ENCODE measurements at regions not wholly inside any gene's neighbourhood (a gene's known extent, or its start where the extent isn't known, plus 50 kb on each side); places are given as distances from the start of the nearest gene placed in this dataset.

DNA sequence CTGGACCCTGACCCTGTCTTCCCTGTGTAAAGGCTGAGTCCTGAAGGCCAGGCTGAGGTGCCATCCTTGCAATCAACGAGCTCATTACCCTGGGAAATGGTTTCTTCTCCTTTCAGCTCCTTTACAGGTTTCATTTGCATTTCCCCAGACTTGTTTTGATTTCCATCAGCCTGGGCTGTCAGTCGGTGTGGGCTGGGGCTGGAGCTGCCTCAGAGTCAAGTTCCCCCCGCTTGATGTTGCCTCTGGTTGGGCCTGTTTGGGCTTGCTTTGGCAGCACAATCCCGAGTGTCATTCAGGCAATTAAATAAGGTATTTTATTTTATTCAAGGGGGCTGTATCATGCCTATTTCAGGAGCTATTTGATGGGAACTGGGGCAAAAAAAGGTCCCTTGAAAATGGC, 424.9 kb downstream of the INSC start:
- no peak for DNase-seq (ENCODE audit: low read depth)

DNA sequence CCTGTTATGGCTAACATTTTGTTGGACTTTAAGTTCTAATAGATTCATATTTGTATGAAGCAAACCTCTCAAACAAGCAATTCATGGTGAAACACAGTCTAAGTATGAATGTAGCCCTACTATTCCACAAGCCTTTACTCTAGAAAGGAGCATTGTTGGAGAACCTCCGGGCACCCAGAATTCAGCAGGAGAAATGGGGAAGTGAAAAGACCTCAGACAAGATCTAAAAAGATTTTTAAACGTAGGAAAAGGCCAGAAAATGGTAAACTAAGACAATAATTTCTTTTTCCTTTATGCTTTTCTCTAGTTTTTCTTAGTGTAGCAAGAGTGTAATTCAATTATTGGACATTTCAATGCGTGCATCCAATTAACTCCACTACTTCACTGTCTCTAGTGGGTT, 426.4 kb downstream of the INSC start:
- no peak for DNase-seq (ENCODE audit: low read depth)

DNA sequence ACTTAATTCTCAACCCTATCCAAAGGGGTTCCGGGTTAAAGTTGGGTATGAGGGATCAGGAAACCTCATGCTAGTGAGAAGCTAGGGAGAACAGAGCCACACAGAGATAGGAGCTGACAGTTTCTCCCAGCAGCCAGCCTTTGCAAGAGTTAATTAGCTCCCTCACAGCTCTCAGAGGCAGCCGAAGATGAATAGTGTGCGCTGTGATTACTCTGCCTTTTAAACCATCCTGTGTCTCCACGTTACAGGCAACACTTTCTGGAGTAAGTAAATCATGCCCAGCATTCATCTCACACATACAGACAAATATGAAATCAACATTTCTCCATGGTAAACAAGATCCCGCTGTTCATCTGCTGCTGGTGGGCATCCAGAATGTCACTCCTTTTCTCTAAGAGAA, 429.6 kb downstream of the INSC start:
- no peak for DNase-seq (ENCODE audit: low read depth)

DNA sequence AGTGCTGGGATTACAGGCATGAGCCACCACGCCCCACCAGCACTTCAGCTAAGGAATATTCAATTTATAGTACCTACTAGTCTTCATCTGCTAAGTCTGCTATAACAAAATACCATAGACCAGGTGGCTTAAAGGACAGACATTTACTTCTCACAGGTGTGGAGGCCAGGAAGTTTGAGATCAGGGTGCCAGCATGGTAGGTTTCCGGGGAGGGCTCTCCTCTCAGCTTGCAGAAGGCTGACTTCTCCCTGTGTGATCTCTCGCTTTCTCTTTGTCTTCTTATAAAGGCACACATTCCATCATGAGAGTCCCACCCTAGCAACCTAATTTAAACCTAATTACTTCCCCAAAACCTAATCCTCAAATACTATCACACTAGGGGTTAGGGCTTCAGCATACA, 433.0 kb downstream of the INSC start:
- DNase-seq (ENCODE audit: low read depth) = no peak

DNA sequence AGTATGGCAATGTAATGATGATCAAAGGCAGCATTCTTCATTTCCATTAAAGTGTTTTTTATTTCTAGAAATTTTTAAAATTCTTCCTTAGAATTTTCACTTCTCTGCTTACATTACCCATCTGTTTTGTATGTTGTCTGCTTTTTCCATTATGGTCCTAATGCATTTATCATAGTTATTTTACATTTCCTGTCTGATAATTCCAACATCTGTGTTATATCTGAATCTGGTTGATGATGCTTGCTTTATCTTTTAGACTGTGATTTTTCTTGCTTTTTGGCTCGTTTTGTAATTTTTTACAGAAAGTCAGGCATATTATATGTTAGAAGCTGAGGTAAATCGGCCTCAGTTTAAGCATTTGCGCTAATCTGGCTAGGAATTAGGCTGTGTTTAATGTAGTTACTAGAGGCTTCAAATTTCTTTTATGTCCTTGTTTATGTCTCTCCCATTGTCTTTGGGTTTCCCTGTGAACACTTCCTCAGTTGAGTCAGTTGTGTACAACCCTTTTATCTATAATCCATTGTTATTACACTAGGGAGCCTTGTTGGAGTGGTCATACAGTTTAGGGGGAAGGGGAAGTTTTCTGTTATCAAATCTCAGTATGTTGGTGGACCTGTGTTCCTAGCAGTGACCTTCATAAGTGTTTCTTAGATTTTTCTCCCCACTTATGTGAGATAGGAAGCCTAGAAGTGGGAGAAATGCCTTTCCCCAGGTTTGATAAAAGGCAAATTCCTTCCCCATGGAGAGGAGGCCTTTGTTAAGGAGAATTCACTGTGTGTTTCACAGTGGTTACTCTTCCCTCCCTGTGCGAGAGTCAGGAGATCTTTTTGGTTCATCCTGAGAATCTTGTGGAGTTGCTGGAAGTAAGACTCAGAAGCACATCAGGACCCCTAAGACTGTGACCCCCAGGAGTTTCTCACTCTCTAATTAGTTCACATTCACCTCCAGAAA, 437.5 kb downstream of the INSC start:
- no peak for DNase-seq (ENCODE audit: low read depth)

DNA sequence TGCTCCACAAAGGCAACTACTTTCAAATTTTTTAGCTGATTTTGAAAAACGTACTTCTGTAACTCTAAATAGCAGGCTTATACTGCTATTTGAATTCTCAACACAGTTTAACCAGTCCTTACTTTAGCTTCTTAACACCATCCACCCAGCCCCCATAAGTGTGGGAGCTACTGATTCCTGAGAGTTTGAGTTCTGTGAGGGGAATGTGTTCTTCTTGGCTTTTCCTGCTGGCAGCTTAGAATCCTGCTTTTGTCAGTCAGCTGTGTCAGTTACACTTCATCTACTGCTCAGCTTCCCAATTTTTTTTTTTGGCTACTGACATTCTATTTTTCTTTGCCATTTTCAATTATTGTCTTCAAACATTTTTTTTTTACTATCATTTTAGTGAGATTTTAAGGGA, 440.4 kb downstream of the INSC start:
- no peak for DNase-seq (ENCODE audit: low read depth)

DNA sequence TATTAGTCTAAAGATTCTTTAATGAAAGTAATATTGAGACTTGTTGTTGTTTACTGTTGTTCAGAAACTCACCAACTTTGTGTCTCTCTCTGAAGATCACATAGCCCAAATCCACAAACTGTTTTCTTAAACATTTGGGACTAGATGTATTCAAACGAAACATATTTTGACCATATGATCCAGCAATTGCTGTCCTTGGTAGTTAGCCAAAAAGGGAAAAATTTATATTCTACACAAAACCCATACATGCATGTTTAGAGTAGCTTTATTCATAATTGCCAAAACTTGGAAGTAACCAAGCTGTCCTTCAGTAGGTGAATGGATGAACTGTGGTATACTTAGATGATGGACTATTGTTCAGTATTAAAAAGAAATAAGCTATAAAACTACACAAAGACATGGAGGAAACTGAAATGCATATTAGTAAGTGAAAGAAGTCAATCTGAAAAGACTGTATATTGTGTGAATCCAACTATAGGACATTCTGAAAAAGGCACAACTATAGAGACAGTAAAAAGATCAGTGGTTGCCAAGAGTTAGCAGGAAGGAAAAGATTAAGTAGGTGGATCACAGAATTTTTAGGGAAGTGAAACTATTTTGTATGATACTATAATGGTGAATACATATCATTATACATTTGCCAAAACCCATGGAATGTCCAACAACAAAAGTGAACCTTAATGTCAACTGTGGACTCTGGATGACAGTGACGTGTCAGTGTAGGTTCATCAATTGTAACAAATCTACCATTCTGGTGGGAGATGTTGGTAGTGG, 442.9 kb downstream of the INSC start:
- DNase-seq (ENCODE audit: low read depth) = no peak

DNA sequence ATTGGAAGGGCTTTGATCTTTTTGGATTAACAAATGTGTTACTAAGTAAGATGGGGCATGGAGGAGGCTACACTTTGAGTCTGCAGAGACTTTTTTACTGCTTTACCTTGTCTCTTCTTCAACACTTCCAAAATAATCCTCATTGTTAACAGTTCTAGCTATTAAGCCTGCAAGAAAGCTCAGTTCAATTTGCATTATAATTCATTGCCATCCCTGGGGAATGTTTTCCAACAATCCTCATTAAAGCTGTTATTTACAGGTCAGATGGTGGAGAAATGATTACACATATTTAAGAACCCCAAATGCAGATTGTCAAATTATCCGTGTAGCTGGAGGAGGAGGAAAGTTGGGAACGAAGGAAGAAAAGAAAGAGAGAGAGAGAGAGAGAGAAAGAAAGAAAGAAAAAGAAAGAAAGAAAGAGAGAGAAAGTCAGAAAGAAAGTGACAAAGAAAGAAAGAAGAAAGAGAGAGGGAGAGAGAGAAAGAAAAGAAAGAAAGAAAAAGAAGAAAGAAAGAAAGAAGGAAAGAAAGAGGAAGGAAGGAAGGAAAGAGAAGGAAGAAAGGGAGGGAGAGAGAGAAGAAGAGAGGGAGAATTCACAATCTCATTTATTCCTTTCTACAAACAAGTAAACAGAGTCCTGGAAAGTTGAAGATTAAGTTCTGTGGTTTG, 443.9 kb downstream of the INSC start:
- no peak for DNase-seq (ENCODE audit: low read depth)

DNA sequence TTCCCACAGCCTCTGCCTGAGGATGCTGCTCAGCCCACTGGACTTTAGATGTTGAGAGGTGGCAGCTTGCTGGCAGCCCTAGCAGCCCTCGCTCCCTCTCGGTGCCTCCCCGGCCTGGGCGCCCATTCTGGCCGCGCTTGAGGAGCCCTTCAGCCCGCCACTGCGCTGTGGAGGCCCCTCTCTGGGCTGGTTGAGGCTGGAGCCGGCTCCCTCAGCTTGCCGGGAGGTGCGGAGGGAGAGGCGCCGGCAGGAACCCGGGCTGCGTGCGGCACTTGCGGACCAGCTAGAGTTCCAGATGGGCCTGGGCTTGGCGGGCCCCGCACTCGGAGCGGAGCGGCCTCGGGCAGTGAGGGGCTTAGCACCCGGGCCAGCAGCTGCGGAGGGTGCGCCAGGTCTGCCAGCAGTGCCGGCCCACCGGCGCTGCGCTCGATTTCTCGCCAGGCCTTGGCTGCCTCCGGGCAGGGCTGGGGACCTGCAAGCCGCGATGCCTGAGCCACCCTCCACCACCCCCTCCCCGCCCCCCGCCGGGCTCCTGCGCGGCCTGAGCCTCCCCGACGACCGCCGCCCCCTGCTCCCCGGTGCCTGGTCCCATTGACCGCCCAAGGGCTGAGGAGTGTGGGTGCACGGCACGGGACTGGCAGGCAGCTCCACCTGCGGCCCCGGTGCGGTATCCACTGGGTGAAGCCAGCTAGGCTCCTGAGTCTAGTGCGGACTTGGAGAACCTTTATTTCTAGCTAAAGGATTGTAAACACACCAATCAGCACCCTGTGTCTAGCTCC, 446.2 kb downstream of the INSC start:
- DNase-seq (ENCODE audit: low read depth) = no peak

DNA sequence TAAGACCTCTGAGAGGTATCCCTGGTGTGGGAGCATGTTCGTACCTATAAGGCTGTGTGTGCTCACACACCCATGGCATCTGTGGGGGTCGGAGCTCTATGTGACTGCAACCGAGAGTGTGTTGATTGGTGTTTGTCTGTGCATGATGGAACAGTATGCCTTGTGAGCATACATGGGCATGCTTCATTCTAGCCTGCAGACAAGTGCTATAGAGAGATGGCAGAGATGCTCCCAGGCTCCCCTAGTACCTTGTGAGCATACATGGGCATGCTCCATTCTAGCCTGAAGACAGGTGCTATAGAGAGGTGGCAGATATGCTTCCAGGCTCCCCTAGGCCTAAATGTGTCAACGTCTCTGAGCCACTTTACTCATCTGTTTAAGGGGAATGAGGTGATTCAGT, 447.5 kb downstream of the INSC start:
- DNase-seq (ENCODE audit: low read depth) = no peak

DNA sequence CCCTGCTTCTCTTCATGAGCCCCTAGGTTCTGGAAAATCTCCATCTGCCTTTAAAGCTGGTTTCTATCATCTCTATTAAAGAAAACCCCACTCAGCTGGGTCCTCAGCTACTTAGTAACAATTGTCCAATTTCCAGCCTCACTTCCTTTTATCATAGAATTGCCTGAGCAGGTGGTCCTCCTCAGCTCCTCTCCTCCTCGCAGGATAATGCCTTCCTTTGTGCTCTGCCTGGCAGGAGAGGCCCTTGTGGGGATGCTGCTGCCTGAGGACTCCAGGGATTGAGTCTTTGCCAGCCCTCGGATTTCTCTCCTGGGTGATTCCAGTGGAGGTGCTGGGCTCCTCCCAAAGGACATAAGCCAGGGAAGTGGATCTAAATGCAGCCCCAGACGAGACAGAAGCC, 448.3 kb downstream of the INSC start:
- no peak for DNase-seq (ENCODE audit: low read depth)

DNA sequence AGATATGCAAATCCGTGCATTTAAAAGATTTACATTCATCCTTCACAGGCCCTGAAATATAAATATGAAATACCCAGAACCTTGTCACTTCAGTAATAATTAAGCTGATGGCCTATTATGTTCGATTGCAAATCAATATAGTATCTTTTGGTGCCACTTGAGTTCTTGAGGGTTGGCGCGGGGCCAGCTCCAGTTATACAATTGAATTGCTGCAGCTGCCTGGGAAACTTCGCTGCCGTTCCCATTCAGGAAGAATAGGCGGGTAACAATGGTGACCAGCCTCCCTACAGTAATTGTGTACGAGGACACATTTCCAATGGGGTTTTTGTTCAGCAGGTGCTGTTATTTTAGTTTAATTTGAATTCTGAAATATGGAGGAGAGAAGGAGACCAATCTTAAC, 451.2 kb downstream of the INSC start:
- DNase-seq (ENCODE audit: low read depth) = no peak

DNA sequence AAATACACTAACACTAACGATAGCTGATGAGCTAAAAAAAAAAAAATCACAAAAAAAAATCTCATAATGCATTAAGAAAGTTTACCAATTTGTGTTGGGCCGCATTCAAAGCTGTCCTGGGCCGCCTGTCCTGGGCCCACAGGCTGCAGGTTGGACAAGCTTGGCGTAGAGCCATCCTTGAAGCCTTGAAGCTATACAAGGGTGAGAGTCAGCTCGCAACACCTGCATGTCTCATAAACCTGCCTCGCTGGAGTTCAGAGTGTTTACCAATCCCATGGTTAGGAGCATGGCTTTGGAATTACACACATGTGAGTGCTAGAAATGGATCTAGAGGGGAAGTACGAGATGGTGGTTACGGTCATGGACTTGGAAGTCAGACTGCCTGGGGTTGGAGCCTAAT, 453.7 kb downstream of the INSC start:
- DNase-seq (ENCODE audit: low read depth) = no peak

DNA sequence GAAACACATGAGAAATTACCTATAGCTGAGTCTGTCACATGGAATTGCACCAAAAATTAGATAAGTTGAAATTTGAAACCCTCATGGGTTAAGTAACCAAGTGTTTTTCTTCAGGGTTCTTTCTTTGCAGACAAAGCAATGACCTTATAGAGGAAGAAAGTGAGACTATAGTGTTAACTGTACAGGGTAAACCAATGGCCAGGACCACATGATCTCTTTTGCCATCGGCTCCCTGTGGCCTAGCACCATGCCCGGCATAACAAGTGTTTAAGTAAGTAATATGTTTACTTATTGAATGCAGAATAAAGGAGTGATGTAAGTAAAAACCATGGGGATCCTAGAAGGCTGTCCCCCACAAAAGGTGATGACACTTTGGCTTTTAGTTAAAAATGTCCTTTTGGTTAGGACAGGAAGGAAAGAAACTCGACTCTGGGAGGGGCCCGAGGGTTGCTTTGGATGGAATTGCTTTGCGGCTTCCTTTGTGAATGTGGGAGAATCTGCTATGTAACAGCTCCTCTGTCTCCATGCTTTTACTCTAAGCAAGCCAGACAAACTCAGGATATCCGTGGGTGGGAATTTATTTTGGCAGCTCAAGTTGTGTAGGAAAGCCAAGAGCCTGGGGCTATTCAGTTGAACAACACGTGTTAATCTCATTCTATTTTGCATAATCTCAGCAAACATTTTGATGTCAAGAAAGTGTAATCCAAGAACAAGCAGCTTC, 454.7 kb downstream of the INSC start:
- no peak for DNase-seq (ENCODE audit: low read depth)

DNA sequence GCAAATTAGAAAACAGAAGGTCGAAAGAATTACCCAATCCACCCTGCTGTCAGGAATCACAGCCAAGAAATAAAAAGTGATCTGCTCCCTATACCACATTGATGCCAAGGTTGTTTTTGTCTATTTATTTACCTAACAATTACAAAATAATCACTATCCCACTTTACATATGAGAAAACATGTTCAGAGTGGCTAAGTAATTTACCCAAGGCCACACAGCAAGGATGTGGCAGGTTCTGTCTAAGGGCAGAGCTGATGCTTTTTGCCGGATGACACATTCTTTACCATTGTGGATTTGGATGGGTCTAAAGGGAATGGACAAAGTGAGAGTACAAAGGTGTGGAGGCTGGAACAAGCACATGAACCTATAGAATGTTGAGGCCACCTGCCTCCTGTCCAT, 460.7 kb downstream of the INSC start:
- DNase-seq (ENCODE audit: low read depth) = no peak

DNA sequence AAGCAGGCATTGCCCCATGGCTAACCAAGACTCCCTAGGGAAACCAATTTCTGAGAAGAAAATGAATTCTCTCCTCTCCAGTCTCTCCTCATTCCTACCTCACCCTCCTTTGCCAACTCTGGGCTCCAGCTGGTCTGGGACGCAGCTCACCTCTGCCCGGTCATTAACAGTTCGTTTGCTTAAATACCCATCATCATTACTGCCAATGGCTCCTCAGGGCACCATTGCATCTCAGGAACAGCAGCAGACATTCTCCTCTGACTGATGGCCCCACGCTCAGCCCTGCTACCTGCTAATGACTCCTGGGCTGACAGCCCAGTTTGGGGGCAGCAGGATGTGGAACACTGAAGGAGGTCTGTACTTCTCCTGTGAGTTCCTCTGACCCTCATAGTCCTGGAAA, 462.0 kb downstream of the INSC start:
- no peak for DNase-seq (ENCODE audit: low read depth)

DNA sequence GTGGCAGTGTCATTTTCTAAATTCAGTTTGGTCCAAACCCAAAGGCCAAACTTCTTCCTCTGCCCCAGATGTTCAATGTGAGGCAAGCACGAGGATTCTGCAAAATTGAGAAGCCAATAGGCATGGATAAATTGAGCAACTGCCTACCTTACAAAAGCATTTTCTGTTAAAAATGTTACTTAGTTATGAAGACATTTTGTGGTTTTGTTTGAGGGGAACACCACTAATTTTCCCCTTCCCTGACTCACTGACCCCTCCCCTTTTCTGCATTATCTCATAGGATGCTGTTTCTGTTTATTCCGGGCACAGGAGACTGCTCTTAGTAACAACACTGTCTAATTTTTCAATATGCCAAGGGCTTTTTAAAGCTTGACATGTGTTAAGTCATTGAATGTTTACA, 462.8 kb downstream of the INSC start:
- no peak for DNase-seq (ENCODE audit: low read depth)

DNA sequence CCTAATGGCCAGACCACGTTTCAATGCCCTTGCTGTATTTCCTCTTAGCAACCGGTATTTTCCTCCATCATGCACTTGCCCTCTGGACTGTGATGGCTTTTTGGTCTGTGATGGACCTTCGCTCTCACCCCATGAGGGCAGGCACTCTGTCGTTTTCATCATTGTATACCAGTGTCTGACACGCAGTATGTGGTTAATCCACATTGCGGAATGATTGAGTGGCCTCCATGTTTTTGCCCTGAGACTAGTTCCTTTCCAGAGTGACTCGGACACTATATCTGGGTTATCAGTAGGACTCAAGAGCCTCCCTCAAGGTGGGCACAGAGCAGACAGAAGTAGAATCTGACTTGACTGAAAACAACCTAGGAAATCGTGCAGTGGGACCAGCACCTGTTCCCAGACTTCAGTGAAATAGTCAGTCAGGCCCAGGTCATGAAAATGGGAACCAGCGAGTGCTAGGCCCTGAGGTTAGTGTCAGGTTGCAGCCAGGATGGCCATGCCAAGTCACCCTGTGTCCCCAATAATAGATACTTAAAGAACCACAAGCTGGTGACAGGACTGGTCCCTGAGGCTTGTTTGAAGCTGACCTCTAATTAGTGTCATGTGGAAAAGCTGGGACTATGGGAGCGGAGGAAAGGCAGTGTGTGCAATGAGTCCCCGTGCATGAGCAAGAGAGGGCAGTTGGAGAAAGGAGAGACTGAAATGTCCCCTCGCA, 464.7 kb downstream of the INSC start:
- DNase-seq (ENCODE audit: low read depth) = no peak

DNA sequence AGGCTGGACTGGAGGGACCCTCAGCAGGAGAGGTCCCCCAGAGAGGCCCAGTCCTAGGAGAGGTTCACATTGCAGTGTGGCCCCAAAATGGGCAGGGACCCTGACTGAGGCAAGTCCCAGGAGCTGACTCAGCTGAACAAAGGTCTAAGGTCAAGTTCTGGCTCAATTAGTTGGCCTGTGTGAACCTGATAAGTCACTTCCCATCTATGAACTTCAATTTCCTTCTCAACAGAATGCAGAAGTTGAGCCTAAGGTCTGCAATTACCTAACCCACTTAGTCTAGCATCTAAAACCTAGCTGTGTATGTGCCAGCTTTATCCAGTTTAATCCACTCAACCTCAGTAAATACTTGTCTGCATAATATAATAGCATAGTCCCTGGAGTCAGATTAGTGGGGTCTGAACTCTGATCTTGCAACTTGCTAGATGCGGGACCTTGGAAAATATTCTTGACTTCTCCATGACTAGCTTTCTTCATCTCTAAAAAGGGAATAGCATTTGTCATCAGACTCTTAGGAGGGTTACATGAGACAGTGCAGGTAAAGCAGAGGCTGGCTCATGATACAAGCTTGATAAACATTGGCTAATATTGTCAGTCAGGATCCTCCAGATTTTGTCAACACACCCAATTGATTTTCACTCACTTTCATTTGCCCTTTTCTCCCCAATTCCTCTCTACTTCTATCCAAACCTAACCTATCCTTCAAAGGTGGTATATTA, 465.5 kb downstream of the INSC start:
- no peak for DNase-seq (ENCODE audit: low read depth)

DNA sequence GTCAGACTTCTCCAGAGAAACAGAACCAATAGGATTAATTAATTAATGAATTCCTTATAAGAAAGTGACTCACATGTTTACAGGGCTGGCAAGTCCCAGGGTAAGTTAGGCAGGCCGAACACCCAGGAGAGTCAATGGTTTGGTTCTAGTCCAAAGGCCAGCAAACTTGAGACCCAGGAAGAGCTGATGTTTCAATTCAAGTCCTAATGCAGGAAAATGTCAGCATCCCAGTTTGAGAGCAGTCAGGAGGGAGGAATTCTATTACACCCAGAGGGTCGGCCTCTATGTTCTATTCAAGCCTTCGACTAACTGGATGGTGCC, 466.0 kb downstream of the INSC start:
- no peak for DNase-seq (ENCODE audit: low read depth)

All from stimulated activated CD8-positive, alpha-beta memory T cell treated with anti-CD3 and anti-CD28 coated beads, Interleukin-15, amount 100 ng/mL, for 1 hour (primary cell).